HG02610 (cell line): ENCODE measurements at regions not wholly inside any gene's neighbourhood (a gene's known extent, or its start where the extent isn't known, plus 50 kb on each side); places are given as distances from the start of the nearest gene placed in this dataset.
"Not testable (repeated sequence)": the region's sequence is repeated elsewhere in the genome, so short reads cannot be mapped to it uniquely, and the experiment has no call there.

Experiments
- ATAC-seq: cut with Tn5 transposase; IDR thresholded peaks from one replicate; pipeline ENCODE4 v1.9.1; 2021; ENCODE audit warnings: mild to moderate bottlenecking, moderate library complexity; ENCODE audit not compliant: unreplicated experiment

GRCh38 chr7:159335181-159335926 lies 190.7 kb upstream of the VIPR2 start:
- not testable (repeated sequence) for ATAC-seq

- ATAC-seq = not testable (repeated sequence)
Measured at GRCh38 chr7:159332854-159333479, 188.3 kb upstream of the VIPR2 start.

- ATAC-seq = no peak
Measured at GRCh38 chr7:159331462-159331861, 186.8 kb upstream of the VIPR2 start.

- no peak for ATAC-seq
Measured at GRCh38 chr7:159329818-159330378, 185.2 kb upstream of the VIPR2 start.

- no peak for ATAC-seq
Measured at GRCh38 chr7:159328096-159328495, 183.4 kb upstream of the VIPR2 start.

DNA sequence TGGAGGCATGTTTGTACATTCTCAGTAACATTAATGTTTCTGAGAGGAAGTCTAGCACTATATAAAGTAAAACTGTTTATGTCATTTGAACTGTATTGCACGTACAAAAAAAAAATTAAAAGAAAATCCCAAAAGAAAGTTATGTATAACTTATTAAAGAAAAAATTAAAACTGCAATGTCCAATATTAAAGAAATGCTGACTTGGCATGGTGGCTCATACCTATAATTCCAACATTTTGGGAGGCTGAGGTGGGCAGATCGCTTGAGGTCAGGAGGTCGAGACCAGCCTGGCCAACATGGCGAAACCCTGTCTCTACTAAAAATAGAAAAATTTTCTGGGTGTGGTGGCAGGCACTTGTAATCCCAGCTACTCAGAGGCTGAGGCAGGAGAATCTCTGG lies 178.7 kb upstream of the VIPR2 start:
- no peak for ATAC-seq

DNA sequence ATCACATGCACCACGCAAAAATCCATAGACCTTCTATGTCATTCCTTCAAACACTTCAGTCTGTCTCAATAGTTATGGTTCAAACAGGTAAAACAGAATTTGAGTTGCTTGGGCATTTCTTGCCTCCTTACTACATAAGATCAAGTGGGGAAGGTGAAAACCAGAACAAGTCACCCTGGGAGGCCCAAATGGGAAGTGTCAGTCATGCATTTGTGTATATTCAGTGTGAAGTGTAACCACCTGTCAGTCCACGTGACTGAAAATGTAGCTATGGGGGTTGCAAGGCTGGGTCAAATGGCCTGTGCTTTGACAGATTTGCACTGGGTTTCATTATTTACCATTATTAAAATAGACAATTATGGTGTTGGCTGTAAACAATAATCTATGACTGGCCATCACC lies 176.6 kb upstream of the VIPR2 start:
- no peak for ATAC-seq

- no peak for ATAC-seq
Measured at GRCh38 chr7:159318682-159319351, 174.2 kb upstream of the VIPR2 start.

DNA sequence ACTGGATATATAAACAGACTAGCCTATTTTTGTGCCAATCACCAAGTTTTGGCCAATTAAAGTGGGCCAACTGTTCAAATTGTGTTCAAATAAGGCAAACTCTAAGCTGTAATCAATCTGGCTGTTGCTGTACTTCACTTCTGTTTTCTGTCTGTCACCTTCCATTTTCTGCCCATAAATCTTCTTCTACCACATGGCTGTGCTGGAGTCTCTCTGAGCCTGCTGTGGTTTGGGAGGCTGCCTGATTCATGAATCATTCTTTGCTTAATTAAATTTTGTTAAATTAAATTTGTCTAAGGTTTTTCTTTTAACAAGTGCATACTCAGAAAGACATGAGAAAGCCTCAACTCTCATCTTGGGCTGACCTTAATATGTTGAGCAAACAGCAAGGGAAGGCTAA lies 172.6 kb upstream of the VIPR2 start:
- ATAC-seq = no peak

DNA sequence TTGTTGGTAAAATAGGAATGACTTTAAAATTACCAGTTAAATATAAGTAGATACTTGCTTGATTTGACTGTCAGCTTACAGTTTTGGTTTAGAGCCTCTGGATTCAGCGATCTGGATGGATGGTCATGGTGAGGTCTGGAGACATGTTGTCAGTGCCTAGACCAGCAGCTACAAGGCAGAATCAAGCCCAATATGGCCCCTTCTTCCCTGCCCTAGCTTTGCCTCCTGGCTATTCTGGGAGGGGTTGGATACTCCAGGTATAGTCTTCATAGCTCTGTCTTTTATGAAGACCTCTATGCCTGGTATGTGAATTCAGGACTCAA lies 166.5 kb upstream of the VIPR2 start:
- ATAC-seq = no peak

GRCh38 chr7:159310457-159311171 lies 165.9 kb upstream of the VIPR2 start:
- no peak for ATAC-seq

DNA sequence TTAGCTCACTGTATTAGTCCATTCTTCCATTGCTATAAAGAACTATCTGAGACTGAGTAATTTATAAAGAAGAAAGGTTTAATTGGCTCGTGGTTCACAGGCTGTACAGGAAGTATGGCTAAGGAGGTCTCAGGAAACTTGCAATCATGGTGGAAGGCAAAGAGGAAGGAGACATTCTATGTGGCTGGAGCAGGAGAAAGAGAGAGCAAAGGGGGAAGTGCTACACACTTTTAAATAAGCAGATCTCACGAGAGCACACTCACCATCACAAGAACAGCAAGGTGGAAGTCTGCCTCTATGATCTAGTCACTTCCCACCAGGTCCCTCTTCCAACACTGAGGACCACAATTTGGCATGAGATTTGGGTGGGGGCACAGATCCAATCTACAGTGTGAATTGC lies 164.5 kb upstream of the VIPR2 start:
- ATAC-seq = not testable (repeated sequence)

DNA sequence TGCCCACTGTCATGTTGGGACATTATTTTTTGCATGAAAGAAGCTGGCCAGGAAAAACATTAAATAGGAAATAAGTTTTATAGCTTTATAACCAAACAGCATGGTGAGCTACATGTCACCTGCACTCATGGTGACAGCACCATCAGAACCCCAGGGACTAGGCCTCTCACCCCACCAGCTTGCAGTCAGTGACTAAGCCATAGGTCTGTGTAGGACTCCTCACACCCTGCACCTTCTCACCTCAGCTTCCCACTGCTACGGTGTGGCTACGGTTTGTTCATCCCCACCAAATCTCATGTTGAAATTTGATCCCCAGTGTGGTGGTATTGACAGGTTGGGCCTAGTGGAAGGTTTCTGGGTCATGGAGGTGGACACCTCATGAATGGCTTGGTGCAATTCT lies 161.3 kb upstream of the VIPR2 start:
- ATAC-seq = no peak

DNA sequence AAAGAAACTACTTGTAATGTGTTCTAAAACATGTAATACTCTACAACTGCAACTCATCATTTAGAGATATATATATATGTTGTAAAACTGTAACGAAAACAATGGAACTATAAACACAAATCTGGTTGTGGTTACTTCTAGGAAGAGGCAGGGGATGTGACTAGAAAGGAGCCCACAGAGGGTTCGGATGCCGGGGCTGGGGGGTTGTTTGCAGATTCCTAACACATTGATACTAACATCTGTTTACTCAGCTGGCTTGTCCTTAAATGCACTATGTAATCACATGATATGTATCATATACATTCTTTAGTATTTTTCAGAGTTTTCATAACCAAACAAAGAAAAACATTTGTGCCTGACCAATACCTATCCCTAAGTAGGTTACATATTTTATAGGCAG lies 160.5 kb upstream of the VIPR2 start:
- ATAC-seq = not testable (repeated sequence)

DNA sequence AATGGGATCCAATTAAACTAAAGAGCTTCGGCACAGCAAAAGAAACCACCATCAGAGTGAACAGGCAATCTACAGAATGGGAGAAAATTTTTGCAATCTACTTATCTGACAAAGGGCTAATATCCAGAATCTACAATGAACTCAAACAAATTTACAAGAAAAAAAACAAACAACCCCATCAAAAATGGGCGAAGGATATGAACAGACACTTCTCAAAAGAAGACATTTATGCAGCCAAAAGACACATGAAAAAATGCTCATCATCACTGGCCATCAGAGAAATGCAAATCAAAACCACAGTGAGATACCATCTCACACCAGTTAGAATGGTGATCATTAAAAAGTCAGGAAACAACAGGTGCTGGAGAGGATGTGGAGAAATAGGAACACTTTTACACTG lies 158.8 kb upstream of the VIPR2 start:
- ATAC-seq = not testable (repeated sequence)

GRCh38 chr7:159296093-159296681 lies 151.5 kb upstream of the VIPR2 start:
- no peak for ATAC-seq

GRCh38 chr7:159286487-159286886 lies 141.8 kb upstream of the VIPR2 start:
- not testable (repeated sequence) for ATAC-seq

DNA sequence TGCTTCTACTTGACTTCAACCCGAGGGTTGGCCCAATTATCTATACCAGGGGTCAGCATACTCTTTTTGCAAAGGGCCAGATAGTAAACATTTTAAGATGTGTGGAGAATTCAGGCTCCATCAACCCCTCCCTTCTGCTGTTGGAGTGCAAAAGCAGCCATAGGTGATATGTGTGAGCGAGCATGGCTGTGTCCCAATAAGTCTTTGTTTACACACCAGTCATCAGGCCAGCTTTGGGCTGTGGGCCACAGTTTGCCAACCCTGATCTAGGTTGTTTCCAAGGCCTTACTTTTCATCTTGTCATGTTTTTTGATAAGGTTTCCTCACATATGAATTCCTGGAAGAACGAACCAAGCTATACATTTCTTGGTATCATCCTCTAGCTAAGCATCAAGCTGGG lies 136.9 kb upstream of the VIPR2 start:
- no peak for ATAC-seq

GRCh38 chr7:159280008-159280407 lies 135.3 kb upstream of the VIPR2 start:
- ATAC-seq = no peak

DNA sequence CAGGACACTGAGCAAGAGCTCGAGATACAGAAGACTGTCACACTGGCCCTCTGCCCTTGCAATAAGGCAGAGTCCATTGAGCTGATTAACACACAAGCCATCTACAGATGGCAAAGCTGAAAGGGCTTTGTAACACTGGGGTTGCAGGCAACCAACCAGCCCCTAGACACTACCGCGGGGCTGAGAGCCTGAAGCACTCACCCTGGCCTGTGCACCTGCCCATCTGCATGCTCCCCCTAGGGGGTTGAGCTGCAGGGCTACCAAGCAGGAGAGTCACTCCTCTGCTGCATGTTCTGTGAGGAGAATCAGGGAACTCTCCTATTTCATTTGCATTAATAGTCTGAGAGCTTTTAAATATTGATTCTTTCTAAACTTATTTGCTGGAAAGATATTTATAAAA lies 128.1 kb upstream of the VIPR2 start:
- ATAC-seq = no peak

GRCh38 chr7:159271781-159272180 lies 127.1 kb upstream of the VIPR2 start:
- ATAC-seq = no peak
